ENCODE measurements at regions not wholly inside any gene's neighbourhood (a gene's known extent, or its start where the extent isn't known, plus 50 kb on each side); places are given as distances from the start of the nearest gene placed in this dataset.
A peak's percentile ranks its signal among the peaks of the same experiment; 100 is the strongest.
"Not testable (repeated sequence)": the region's sequence is repeated elsewhere in the genome, so short reads cannot be mapped to it uniquely, and the experiment has no call there.

- no peak for DNase-seq
Measured at GRCh38 chr4:83213640-83214039, 71.0 kb downstream of the COQ2 start.

GRCh38 chr4:83212041-83212851 is 72.4 kb downstream of the COQ2 start:
- peak; percentile 17 for DNase-seq

- DNase-seq, result no peak
Measured at GRCh38 chr4:83209419-83209818, 75.2 kb downstream of the COQ2 start.

GRCh38 chr4:83208371-83209365 is 75.9 kb downstream of the COQ2 start:
- DNase-seq, result no peak

GRCh38 chr4:83207497-83208101 is 77.0 kb downstream of the COQ2 start:
- DNase-seq, result no peak

- no peak for DNase-seq
Measured at GRCh38 chr4:83205760-83206159, 78.8 kb downstream of the COQ2 start.

GRCh38 chr4:83204731-83205130 is 79.9 kb downstream of the COQ2 start:
- DNase-seq, result no peak

GRCh38 chr4:83201761-83202160 is 82.8 kb downstream of the COQ2 start:
- no peak for DNase-seq

GRCh38 chr4:83197555-83198235 is 83.2 kb upstream of the PLAC8 start:
- DNase-seq, result no peak

- DNase-seq, result no peak
Measured at GRCh38 chr4:83196921-83197320, 82.4 kb upstream of the PLAC8 start.

- no peak for DNase-seq
Measured at GRCh38 chr4:83195269-83195668, 80.7 kb upstream of the PLAC8 start.

GRCh38 chr4:83194588-83194987 is 80.1 kb upstream of the PLAC8 start:
- DNase-seq, result not testable (repeated sequence)

- DNase-seq, result no peak
Measured at GRCh38 chr4:83192634-83193033, 78.1 kb upstream of the PLAC8 start.

- DNase-seq, result no peak
Measured at GRCh38 chr4:83191026-83191425, 76.5 kb upstream of the PLAC8 start.

- DNase-seq, result no peak
Measured at GRCh38 chr4:83189631-83190136, 75.2 kb upstream of the PLAC8 start.

- DNase-seq, result no peak
Measured at GRCh38 chr4:83180431-83180968, 66.0 kb upstream of the PLAC8 start.

- DNase-seq, result no peak
Measured at GRCh38 chr4:83179205-83179604, 64.7 kb upstream of the PLAC8 start.

GRCh38 chr4:83178029-83178428 is 63.5 kb upstream of the PLAC8 start:
- DNase-seq, result no peak

- DNase-seq, result no peak
Measured at GRCh38 chr4:83177182-83177581, 62.7 kb upstream of the PLAC8 start.

GRCh38 chr4:83174844-83175414 is 60.4 kb upstream of the PLAC8 start:
- DNase-seq, result no peak

GRCh38 chr4:83172371-83172770 is 57.8 kb upstream of the PLAC8 start:
- DNase-seq, result no peak

Data from tongue (tissue), 1 donor.